A673 (cell line): ENCODE measurements at regions not wholly inside any gene's neighbourhood (a gene's known extent, or its start where the extent isn't known, plus 50 kb on each side); places are given as distances from the start of the nearest gene placed in this dataset.

Source experiments
- EZH2 ChIP-seq: fragments of 200-600 bp; sonication (generic); IDR thresholded peaks from 2 replicates; pipeline ENCODE4 v1.6.1; 2017; ENCODE audit warnings: borderline replicate concordance, low read depth, mild to moderate bottlenecking, mixed read lengths, antibody characterized with exemption, low read length; ENCODE audit not compliant: poor library complexity, severe bottlenecking
- TF ChIP-seq, protein P1 (sequence below): fragments of 300-800, 200-600 bp; sonication (generic); conservative IDR thresholded peaks from 2 replicates; pipeline ENCODE4 v1.5.1; 2017; ENCODE audit warnings: low read depth, mild to moderate bottlenecking, antibody characterized with exemption, low read length, moderate library complexity, mixed read lengths

DNA sequence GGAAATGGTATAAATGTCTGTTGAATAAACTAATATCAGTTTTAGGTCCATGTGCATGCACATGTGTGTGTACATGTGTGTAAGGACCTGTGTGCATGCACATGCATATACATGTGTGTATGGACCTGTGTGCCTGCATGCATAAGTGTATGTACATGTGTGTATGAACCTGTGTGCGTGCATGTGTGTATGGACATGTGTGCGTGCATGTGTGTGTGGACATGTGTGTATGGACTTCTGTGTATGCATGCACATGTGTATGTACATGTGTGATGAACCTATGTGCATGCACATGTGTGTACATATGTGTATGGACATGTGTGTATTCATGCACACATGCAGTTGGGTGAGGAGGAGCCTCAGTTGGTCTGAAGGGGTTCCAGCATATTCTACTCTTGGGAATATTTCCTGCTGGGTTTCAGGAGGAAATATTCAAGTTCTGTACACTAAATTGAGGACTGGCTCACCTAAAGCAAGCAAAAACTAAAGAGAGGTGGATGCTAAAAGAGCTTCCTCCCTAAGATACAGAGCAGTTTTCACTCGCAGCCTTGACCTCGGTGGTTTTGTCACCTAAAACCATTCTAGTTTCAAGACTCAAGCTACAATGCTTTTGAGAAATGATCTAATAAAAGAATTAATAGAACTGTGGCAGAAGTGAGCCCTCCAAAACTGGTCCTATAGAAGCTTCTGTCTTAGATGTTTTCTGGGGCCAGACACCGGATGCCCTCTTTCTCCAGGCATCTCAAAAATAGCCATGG lies 742.8 kb downstream of the MAFB start:
- TF ChIP-seq, protein P1, sequence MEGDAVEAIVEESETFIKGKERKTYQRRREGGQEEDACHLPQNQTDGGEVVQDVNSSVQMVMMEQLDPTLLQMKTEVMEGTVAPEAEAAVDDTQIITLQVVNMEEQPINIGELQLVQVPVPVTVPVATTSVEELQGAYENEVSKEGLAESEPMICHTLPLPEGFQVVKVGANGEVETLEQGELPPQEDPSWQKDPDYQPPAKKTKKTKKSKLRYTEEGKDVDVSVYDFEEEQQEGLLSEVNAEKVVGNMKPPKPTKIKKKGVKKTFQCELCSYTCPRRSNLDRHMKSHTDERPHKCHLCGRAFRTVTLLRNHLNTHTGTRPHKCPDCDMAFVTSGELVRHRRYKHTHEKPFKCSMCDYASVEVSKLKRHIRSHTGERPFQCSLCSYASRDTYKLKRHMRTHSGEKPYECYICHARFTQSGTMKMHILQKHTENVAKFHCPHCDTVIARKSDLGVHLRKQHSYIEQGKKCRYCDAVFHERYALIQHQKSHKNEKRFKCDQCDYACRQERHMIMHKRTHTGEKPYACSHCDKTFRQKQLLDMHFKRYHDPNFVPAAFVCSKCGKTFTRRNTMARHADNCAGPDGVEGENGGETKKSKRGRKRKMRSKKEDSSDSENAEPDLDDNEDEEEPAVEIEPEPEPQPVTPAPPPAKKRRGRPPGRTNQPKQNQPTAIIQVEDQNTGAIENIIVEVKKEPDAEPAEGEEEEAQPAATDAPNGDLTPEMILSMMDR: no peak
- TF ChIP-seq EZH2: no peak
